ENCODE measurements at regions not wholly inside any gene's neighbourhood (a gene's known extent, or its start where the extent isn't known, plus 50 kb on each side); places are given as distances from the start of the nearest gene placed in this dataset.

DNA sequence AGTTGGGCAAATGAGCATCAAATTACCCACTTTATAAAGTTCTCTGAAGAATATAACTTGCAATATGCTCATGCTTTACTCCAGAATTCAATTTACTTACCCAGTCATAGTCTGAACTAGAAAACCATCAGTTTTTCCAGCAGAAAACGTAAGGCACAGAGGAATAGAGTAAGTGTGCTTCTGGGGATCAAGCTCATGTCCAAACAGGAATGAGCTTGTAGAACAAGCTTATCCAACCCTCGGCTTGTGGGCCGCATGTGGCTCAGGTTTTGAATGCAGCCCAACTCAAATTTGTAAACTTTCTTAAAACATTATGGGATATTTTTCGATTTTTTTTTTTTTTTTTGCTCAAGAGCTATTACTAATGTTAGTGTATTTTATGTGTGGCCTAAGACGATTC is 308.5 kb upstream of the KLF12 start:
- DNase-seq (ENCODE audit: low spot score) (no peak), FAIRE-seq (no peak)

DNA sequence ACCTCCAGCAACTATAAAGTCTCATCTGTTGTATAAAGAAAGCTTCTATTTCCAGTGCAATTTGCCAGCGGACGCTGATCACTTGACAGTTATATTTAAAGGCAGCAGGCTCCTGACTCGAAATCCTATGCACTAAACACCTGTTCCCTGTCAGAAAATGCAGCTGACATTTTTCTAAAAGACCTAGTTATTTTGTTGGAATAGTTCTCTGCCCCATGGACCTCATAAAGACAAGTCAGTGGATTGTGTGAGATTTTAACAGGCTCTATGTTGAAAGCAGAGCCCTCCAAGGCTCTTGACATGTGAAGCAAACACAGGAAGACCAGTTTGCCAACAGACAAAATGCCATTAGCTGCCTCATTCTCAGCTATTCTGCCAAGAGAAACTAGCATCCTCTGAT is 304.7 kb upstream of the KLF12 start:
- FAIRE-seq: no peak

DNA sequence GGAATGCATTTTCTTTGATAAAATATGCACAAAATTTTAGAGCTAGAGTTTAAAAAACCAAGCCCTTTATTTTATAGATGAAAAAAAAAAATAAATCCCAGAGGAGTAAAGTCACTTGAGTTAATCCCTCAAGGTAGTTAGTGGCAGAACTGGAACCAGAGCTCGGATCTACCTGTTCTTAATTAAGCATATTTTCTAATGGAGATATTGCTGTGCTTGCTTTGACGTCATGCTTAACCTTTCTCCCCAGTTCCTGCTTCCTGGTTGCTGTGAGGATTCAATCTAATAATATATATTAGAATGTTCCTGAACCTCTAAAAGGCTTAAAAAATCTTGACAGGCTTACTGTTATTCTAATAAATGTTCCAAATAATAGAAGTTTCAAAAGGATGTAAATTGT is 300.6 kb upstream of the KLF12 start:
- no peak for FAIRE-seq
- no peak for DNase-seq (ENCODE audit: low spot score)

More for the DNA sequence above, 304.7 kb upstream of the KLF12 start:
- no peak for DNase-seq (ENCODE audit: low spot score)

DNA sequence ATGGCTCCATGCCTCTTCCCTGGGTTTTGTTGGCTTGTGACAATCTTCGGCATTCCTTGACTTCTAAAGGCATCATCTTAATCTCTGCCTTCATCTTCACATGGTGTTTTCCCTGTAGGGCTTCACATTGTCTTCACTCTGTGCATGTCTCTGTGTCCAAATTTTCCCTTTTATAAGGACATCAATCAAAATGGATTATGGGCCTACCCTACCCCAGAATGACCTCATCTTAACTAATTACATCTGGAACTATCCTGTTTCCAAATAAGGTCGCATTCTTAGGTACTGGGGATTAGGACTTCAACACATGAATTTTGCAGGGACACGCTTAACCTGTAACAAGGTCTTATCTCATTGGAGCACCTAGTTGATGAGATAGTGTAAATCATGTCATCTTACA is 290.3 kb upstream of the KLF12 start:
- DNase-seq (ENCODE audit: low spot score) (no peak), FAIRE-seq (no peak)

DNA sequence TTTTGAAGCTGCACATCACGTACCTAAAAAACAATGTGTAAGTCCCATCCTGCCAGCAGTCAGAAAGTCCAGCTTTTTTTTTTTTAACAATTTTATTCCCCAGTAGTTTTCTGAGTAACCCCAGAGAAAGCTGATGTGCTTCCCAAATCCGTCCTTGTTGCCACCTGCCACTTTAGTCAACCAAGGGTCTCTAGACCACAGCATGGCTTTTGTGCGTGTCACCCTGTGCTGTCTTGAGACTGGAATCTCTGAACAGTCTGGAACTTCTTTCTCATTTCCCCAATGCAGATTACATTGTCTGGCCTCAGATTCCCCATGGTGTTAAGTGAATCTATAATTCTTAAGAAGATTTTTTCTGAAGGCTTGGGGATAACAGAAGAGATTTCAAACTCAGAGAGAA is 289.2 kb upstream of the KLF12 start:
- FAIRE-seq: no peak

DNA sequence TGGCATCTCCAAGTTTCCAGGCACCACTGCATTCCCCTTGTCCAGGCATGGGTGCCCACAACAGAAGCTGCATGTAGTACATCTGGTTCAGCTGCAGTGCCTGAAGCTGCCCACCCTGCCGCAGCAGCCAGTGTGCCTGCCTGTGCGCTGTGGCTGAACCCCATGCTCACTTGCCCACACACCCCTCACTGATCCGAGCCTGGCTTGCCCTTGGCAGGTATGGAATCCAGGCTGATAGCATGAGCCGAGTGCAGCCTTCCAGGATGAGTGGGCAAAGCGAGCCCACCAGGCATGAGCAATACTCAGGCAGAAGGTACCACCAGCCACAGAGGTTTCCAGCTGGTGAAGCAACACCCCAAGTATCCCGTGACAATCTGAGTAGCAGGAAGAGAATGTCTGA is 280.3 kb upstream of the KLF12 start:
- FAIRE-seq (no peak), DNase-seq (ENCODE audit: low spot score) (no peak)

More for the DNA sequence above, 289.2 kb upstream of the KLF12 start:
- DNase-seq (ENCODE audit: low spot score): no peak

DNA sequence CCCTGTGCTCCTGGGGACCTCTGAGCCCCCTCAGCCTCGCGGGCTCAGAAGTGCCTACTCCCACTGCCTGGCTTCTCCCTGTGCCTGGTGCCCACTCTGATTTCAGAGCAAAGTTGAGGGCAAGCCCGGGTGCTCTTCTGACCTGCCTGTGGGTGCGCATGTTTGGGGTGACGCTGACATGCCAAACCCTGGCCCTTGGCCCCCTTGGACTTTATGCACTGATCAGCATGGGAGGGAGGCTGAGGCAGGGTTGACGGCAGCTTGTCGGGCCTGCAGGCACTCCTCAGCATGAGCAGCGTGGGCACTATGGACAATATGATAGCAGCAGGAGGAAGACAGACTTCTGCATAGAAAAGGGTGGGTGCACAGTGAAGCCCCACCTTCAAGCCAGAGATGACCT is 279.3 kb upstream of the KLF12 start:
- DNase-seq (ENCODE audit: low spot score) (no peak), FAIRE-seq (no peak)

DNA sequence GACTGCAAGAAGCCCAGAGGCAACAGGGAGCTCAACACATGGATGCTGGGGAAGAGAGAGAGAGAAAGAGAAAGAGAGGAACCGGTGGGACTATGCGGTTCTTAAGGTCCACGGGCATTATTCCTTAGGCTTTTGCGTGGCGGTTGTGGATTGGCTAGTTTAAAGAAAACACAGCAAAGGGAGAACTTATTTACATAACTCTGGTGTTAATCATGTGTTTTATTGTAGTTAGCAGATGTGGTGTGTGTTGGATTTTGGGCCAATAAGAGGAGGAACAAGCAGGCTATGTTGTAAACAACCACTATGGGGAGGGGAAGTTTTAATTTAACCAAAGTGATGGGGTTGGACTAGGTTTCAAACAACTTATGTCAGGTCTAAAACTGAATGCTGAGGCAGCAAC is 275.3 kb upstream of the KLF12 start:
- no peak for DNase-seq (ENCODE audit: low spot score)
- no peak for FAIRE-seq

DNA sequence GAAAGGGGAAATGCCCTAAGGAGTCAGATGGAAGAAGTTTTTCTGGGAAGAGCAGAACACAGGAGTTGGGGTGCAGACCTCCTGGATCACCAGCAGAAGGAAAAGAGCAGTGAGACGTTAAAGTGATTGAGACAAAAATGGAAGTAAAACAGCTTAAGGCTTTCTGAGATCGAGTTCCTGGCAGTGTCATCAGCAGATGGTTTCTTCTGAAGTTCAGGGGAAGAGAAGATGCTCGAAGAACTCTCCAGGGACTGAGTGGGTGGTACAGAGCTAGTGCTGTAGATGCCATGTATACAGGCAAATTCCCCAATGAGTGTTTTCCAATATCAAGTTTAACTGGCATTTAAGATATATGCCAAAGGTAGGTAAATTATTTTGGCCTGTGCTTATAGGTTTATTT is 272.2 kb upstream of the KLF12 start:
- DNase-seq (ENCODE audit: low spot score) (no peak), FAIRE-seq (no peak)

DNA sequence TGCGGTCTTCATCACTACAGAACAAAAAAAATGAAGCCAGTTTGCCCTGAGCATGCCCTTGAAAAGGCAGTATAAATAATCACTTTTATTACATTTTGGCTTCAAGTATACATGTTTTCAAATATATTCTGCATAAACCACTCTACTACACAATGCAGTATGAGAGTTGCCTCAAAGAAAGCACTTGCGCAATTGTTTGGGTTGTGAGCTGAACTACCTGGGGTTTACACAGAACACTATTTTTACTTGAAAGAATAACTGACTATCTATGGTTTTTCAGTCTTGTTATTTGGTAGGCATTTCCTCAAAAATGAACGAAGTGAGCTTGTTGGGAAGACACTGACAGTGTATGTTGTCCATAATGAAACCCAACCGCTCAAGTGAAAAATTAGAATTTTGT is 264.4 kb upstream of the KLF12 start:
- FAIRE-seq: no peak

DNA sequence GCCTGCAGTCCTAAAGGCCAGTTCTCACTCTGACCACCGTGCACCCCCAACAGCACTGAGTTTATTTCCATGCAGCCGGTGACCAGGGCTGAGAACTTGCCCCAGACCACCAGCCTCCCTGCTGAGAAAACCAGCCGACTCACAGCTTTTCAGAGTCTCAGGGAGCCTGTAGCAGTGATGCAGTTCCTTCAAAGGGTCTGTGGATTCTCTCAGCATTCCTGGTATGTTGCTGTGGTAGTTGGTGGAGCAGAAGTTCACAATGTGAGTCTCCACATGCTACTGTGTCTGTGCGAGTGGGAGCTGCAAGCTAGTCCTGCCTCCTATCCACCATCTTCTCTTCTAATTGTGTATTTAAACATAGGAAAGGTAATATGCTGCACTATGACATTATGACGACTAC is 254.9 kb upstream of the KLF12 start:
- FAIRE-seq (no peak), DNase-seq (ENCODE audit: low spot score) (no peak)

More for the DNA sequence above, 264.4 kb upstream of the KLF12 start:
- DNase-seq (ENCODE audit: low spot score): no peak

DNA sequence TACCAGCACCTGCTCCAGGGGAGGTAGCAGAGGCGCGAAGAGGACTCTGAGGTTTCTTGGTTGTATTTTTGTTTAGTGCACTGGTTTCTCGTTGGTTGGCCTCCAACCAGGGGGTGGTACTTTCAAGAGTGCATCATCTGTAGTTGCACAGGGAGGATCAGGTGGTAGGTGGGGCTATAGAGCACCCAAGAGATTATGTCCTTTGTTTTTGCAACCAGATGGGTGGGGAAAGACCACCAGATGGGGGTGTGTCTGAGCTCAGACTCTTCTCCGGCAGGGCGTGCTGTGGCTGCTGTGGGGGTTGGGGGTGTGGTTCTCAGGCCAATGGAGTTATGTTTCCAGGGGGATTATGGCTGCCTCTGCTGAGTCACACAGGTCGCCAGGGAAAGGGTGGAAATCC is 254.4 kb upstream of the KLF12 start:
- FAIRE-seq (no peak), DNase-seq (ENCODE audit: low spot score) (no peak)

DNA sequence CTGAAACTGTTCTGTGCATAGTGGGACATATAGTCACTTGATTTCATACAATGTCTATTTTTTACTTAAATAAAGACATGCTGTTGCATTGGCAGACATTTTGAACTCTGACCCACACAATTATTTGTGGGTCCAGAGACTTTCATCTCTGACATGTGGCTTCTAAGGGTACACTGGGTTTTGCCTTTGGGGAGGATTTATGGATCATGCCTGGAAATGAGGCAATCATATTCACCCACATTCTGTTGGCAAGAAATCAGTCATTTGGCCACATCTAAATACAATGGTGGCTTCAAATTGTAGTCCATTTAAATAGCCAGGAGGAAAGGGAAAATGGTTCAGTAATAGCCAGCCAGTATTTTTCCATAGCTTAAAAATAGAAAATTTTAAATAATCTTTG is 238.3 kb upstream of the KLF12 start:
- DNase-seq (ENCODE audit: low spot score): no peak
- FAIRE-seq: no peak

DNA sequence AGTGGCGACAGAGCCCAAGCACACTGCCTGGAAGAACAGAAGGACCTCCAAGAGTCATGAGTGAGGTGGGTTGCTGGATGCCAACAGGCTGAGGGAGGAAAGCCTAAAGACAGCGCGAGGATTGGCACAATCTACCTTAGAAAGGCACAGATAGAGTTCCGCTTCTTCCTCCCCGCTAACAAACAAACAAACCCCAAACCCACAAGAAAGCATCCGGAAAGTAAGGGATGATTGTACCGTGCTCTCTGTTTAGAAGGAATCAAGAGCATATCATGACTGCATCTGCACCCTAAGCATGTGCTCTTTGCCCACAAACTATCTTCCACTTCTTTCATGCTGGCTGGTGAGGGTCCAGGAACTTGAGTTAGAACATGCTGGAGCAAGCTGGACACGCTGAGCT is 233.0 kb upstream of the KLF12 start:
- DNase-seq (ENCODE audit: low spot score) (no peak), FAIRE-seq (no peak)

DNA sequence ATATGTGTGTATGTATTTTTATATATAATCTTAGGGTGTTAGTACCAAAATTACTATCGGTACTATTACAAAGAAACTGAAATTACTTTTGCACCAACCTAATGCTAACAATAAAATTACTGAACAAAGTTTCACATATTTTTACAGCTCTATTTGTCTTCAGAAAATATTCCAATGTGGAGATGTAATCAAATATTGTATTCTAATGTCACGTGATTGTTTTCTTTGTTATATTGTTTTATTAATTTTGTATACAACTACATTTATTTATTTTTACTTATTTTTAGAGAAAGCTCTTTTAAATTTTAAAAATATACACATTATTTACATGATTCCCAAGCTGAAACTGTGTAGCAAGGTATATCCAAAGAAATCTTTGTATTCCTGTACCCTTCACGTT is 227.1 kb upstream of the KLF12 start:
- DNase-seq (ENCODE audit: low spot score) (no peak), FAIRE-seq (no peak)

DNA sequence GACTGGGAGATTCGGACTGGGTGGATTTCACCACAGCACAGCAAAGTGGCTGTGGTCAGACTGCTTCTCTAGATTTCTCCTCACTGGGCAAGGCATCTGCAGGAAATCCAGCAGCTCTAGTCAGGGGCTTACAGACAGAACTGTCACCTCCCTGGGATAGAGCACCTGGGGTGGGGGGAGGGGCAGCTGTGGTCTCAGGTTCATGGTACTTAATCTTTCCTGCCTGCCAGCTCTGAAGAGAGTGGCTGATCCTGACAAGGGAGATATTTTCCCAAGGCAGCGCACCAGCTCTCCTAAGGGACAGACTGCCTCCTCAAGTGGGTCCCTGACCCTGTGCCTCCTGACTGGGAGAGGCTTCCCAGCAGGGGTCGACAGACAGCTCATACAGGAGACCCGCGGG is 212.8 kb upstream of the KLF12 start:
- DNase-seq (ENCODE audit: low spot score): no peak
- FAIRE-seq: no peak

DNA sequence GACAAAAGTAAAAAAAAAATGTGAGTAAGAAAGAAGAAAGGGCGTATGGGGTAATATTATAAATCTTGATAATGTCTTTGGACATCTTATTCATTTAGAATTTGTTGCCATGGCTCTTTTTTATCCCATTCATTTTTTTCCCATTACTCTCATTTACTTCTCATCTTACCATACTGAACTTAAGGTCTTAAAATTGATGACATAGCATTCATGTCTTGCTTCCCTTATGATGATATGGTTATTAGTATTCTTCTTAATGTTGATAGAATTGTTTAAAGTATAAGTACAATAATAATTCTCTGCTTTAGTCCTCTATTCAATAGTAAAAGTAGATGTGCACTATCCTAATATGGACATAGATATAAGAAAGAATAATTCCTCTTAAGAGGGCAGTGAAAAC is 204.1 kb upstream of the KLF12 start:
- FAIRE-seq: no peak

DNA sequence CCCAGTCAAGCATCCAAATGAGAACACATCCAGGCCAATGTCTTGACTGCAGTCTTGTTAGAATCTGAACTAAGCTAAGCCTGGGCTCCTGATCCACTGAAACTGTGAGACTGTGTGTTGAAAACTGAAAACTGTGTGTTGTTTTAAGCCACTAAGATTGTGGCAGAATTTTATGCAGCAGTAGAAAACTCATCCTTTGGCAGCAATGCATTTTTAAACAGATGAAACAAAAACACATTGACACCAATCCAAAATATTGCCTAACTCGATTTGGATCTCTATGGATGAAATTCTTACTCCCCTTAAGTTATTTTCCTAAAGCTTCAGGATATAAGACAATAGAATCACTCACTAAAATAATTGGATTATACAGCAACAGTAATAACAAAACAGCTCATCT is 202.3 kb upstream of the KLF12 start:
- no peak for DNase-seq (ENCODE audit: low spot score)
- no peak for FAIRE-seq

More for the DNA sequence above, 204.1 kb upstream of the KLF12 start:
- DNase-seq (ENCODE audit: low spot score): no peak

DNA sequence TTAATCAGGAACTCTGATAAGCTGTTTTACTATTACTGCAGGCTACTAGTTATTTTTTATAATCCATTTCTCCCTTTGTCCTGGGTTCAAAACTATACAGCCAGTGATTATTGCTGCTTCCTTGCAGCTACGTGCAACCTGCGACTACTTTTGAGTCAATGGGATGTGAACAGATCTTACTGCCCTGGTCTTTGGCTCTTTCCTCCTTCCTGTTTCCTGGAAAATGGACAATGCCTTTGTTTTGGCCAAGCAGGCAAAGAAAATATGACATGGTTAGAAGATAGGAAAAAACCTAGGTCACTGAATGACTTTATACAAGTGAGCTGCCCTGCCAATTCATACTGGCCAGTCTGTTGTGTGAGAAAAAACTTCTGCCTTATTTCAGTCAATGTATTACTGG is 201.2 kb upstream of the KLF12 start:
- FAIRE-seq: no peak

DNA sequence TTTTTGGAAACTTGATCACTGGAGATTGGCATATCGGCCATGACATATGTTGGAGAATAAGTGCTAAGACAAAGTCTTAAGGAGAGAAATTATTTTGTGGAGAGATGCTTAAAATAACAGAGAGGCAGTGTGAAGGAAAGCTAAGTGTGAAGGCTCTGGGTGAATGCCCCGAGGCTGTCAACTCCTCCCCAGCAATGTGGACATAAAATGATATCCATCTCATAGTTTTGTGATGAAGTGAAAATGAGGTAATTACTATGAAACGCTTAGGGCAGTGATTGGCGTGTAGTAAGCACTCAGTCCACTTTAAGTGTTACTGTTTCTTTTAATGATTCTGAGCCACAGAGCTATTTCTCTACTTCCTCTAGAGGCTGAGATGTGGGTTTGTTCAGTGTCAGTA is 195.8 kb upstream of the KLF12 start:
- DNase-seq (ENCODE audit: low spot score): no peak
- FAIRE-seq: no peak

More for the DNA sequence above, 201.2 kb upstream of the KLF12 start:
- DNase-seq (ENCODE audit: low spot score): no peak

DNA sequence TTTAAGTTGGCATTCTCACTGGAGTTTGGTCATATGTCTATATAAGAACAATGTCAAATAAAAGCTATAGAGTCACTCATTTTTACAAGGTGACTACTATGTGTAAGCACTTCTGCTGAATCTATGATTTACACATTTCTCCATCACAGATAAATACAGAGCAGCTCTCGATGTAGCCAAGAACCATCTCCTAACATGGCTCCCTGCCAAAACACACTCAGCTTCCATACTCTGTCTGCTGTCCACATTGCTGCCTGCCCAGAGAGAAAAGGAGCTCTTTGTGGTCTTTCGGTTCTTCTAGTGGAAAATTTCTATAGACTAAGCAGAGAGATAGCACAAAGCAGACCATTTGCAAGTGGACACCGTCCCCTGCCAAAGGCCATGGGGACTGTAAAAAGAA is 190.9 kb upstream of the KLF12 start:
- FAIRE-seq: no peak
- DNase-seq (ENCODE audit: low spot score): peak; percentile 13

DNA sequence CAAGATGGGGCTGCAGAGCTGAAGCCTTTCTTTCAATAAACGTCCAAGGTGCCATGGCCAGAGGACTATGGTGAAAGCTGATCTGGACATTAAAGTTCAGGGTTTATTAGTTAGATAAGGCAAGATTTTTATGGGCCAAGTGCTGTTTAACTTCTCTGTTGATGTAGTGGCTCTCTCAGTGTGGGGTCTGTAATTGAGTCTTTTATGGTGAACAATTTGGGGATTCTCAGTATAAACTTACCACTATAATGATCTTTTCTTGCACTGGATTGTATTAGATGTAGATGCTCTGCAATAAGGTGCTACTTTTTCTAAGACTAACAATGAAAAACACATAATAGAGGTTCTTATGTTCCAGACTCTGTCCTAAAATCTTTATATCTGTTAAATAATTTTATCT is 190.1 kb upstream of the KLF12 start:
- no peak for FAIRE-seq
- no peak for DNase-seq (ENCODE audit: low spot score)

DNA sequence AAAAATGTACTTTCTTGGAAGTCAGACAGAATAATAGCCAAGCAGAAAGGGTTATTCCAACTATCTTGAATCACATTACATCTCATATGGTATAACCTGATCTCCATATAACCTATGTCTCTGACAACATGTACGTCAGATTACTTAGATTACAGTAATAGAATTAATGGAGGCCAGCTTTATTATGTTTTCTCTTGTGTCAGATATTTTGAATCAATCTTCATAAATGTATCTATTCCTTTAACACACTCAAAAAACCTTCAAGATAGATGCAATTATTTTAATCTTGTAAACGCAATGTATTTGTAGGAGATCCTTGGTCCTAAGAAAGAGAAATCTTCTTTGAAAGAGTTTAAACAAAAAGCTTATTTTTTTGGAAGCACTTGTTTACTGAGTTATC is 188.4 kb upstream of the KLF12 start:
- FAIRE-seq: no peak
- DNase-seq (ENCODE audit: low spot score): no peak

DNA sequence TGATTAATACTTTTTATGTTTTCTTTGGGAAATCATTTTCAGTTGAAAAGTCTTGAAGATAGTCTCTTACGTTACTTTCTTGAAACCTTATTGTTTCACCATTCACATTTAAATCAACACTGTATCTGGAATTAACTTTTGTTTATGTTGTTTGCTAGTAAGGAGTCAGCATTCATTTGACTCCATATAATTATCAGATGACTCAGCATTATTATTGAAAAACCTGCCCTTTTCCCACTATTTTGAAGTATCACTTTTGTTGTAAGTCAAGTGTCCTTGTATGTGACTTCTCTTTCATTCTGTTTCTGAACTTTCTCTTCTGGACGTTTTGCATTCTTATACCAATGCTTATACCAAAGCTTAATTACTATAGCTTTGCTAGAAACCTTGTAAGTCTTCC is 186.1 kb upstream of the KLF12 start:
- FAIRE-seq: no peak

DNA sequence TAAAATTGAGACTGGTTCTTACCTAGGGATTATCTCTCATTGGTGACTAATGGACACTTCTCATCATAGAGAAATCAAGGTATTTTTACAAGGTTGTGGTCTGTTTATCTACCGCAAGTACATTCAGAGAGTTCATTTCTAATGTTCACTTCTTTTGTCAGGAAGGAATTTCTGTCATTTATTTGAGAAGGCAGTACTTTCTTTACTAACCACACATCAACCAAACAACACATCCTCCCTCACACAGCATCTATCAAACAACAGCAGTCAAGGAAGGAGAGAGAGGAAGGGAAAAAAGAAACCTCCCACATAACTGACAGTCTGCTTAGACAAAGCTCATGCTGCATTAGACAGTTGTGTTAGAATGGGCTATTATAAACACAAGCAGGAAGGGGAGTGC is 182.3 kb upstream of the KLF12 start:
- FAIRE-seq (no peak), DNase-seq (ENCODE audit: low spot score) (peak; percentile 9)

More for the DNA sequence above, 186.1 kb upstream of the KLF12 start:
- DNase-seq (ENCODE audit: low spot score): no peak

All from urothelium cell line (cell line).